Stomach (tissue), 4 donors: ENCODE measurements at regions not wholly inside any gene's neighbourhood (a gene's known extent, or its start where the extent isn't known, plus 50 kb on each side); places are given as distances from the start of the nearest gene placed in this dataset.

Experiments used
- CTCF ChIP-seq, 7 experiments: fragments of 450-650 bp in 4 of 7; fragments of 200-600 bp in 3 of 7; sonication (generic) in 3 of 7; IDR thresholded peaks; one replicate each; pipeline ENCODE4 v1.5.1; 2016 to 2019; ENCODE audit warnings: antibody characterized with exemption in 7 of 7, control low read depth in 2 of 7, mild to moderate bottlenecking in 1 of 7
- EP300 ChIP-seq: sonication (generic); formaldehyde crosslinking; IDR thresholded peaks from one replicate; pipeline ENCODE4 v1.6.1; 2017; ENCODE audit warnings: antibody characterized with exemption

- TF ChIP-seq CTCF (IDR thresholded peaks at IDR 0.05) (no peak), EP300 (no peak)
Measured at GRCh38 chr13:34578917-34579316, 363.2 kb upstream of the NBEA start.
